Endodermal cell (in vitro differentiated cells): ENCODE measurements at regions not wholly inside any gene's neighbourhood (a gene's known extent, or its start where the extent isn't known, plus 50 kb on each side); places are given as distances from the start of the nearest gene placed in this dataset.

Experiments used
- DNase-seq: peaks from one replicate; pipeline ENCODE4 v3.0.0-alpha.2; 2017
- H3K27ac ChIP-seq: 2 replicates; pipeline ENCODE4 v1.5.1; 2013; ENCODE audit warnings: mild to moderate bottlenecking, low read depth, low read length, moderate library complexity
- H3K27me3 ChIP-seq: 2 replicates; pipeline ENCODE4 v1.6.1; 2013; ENCODE audit warnings: mild to moderate bottlenecking, low read length, moderate library complexity; ENCODE audit not compliant: insufficient read depth, control insufficient read depth, poor library complexity, severe bottlenecking
- H3K36me3 ChIP-seq: 2 replicates; pipeline ENCODE4 v1.7.0; 2013; ENCODE audit warnings: mild to moderate bottlenecking, low read length, moderate library complexity; ENCODE audit not compliant: control insufficient read depth, insufficient read depth
- H3K4me1 ChIP-seq: one replicate; pipeline ENCODE4 v1.7.0; 2013; ENCODE audit warnings: low read length; ENCODE audit not compliant: control insufficient read depth, insufficient read depth
- H3K4me3 ChIP-seq: 2 replicates; pipeline ENCODE4 v1.5.1; 2013; ENCODE audit warnings: mild to moderate bottlenecking, low read length, moderate library complexity
- H3K9ac ChIP-seq: 2 replicates; pipeline ENCODE4 v1.6.1; 2013; ENCODE audit warnings: mild to moderate bottlenecking, low read length, moderate library complexity; ENCODE audit not compliant: poor library complexity, severe bottlenecking; ENCODE audit errors: extremely low read depth
- H3K9me3 ChIP-seq: 2 replicates; pipeline ENCODE4 v1.6.1; 2013; ENCODE audit warnings: mild to moderate bottlenecking, low read length, moderate library complexity; ENCODE audit not compliant: control insufficient read depth
- H3K27ac Mint-ChIP-seq: 2 replicates; pipeline ENCODE4 v1.8.0; 2020; ENCODE audit warnings: mixed read lengths
- H3K27me3 Mint-ChIP-seq: 2 replicates; pipeline ENCODE4 v1.8.0; 2021; ENCODE audit warnings: mild to moderate bottlenecking, mixed read lengths; ENCODE audit not compliant: insufficient read depth
- H3K36me3 Mint-ChIP-seq: 2 replicates; pipeline ENCODE4 v1.8.0; 2020; ENCODE audit warnings: low read depth, mixed read lengths
- H3K4me1 Mint-ChIP-seq: 2 replicates; pipeline ENCODE4 v1.8.0; 2020; ENCODE audit warnings: mixed read lengths
- H3K4me3 Mint-ChIP-seq: 2 replicates; pipeline ENCODE4 v1.8.0; 2020; ENCODE audit warnings: mild to moderate bottlenecking, moderate library complexity, mixed read lengths
- H3K9me3 Mint-ChIP-seq: 2 replicates; pipeline ENCODE4 v1.8.0; 2020; ENCODE audit warnings: mild to moderate bottlenecking, mixed read lengths
- CTCF ChIP-seq: fragments of 200-600 bp; sonication (generic); conservative IDR thresholded peaks from 2 replicates; pipeline ENCODE4 v1.5.0; 2021; ENCODE audit warnings: antibody characterized with exemption, mild to moderate bottlenecking
- WGBS, 2 experiments: methylation state at CpG; one replicate each; pipeline versions ENCODE4 v1.1.5 to v1.1.7; 2013; ENCODE audit warnings: missing lambda C conversion rate in 2 of 2, mixed read lengths in 1 of 2; ENCODE audit not compliant: insufficient coverage in 1 of 2, insufficient read length in 1 of 2; 5-methylcytosine and 5-hydroxymethylcytosine counted together

GRCh38 chr11:111063726-111064517 lies 181.6 kb upstream of the POU2AF2 start:
- TF ChIP-seq CTCF: no peak
- Mint-ChIP-seq H3K9me3 (peaks cover 15% of the 10 kb centered on the region), H3K4me1 (peaks cover 5% of the 10 kb centered on the region), H3K27ac (no peak overlapping the region), H3K4me3 (no peak overlapping the region), H3K36me3 (peaks cover 2% of the 10 kb centered on the region), H3K27me3 (no peaks in the 10 kb centered on the region)
- no peak overlapping the region for H3K27ac ChIP-seq
- no peaks in the 10 kb centered on the region for H3K4me1 ChIP-seq
- H3K27me3 ChIP-seq: no peaks in the 10 kb centered on the region
- no peaks in the 10 kb centered on the region for H3K36me3 ChIP-seq
- WGBS, 2 experiments: 75 to 77% methylated on average over 2 to 6 of the region's 6 CpGs
- peaks cover 13% of the 10 kb centered on the region for H3K9me3 ChIP-seq
- H3K4me3 ChIP-seq: no peak overlapping the region
- H3K9ac ChIP-seq: no peak overlapping the region
- no peak for DNase-seq

- TF ChIP-seq CTCF: no peak
- Mint-ChIP-seq H3K9me3 (peaks cover 3% of the 10 kb centered on the region), H3K4me3 (no peak overlapping the region), H3K27me3 (no peaks in the 10 kb centered on the region), H3K4me1 (peaks cover 5% of the 10 kb centered on the region), H3K36me3 (no peaks in the 10 kb centered on the region), H3K27ac (no peak overlapping the region)
- Histone ChIP-seq H3K27me3 (no peaks in the 10 kb centered on the region), H3K4me1 (no peaks in the 10 kb centered on the region), H3K36me3 (no peaks in the 10 kb centered on the region), H3K9me3 (peaks cover 5% of the 10 kb centered on the region), H3K4me3 (no peak overlapping the region), H3K27ac (no peak overlapping the region), H3K9ac (no peak overlapping the region)
- WGBS, 2 experiments: 90 to 95% methylated on average over 2 to 3 of the region's 3 CpGs
- no peak for DNase-seq
Observed at GRCh38 chr11:111062420-111062819, 183.1 kb upstream of the POU2AF2 start.

GRCh38 chr11:111059726-111060125 lies 185.8 kb upstream of the POU2AF2 start:
- H3K36me3 ChIP-seq: no peaks in the 10 kb centered on the region
- H3K4me1 Mint-ChIP-seq: peaks cover 12% of the 10 kb centered on the region
- DNase-seq: no peak
- H3K4me3 ChIP-seq: no peak overlapping the region
- H3K36me3 Mint-ChIP-seq: peaks cover 2% of the 10 kb centered on the region
- peaks cover 5% of the 10 kb centered on the region for H3K9me3 Mint-ChIP-seq
- H3K4me3 Mint-ChIP-seq: no peak overlapping the region
- H3K9ac ChIP-seq: no peak overlapping the region
- H3K27me3 Mint-ChIP-seq: no peaks in the 10 kb centered on the region
- TF ChIP-seq CTCF: no peak
- no peak overlapping the region for H3K27ac ChIP-seq
- no peaks in the 10 kb centered on the region for H3K4me1 ChIP-seq
- peaks cover 5% of the 10 kb centered on the region for H3K9me3 ChIP-seq
- no peak overlapping the region for H3K27ac Mint-ChIP-seq
- H3K27me3 ChIP-seq: no peaks in the 10 kb centered on the region
